ENCODE measurements at regions not wholly inside any gene's neighbourhood (a gene's known extent, or its start where the extent isn't known, plus 50 kb on each side); places are given as distances from the start of the nearest gene placed in this dataset.

DNA sequence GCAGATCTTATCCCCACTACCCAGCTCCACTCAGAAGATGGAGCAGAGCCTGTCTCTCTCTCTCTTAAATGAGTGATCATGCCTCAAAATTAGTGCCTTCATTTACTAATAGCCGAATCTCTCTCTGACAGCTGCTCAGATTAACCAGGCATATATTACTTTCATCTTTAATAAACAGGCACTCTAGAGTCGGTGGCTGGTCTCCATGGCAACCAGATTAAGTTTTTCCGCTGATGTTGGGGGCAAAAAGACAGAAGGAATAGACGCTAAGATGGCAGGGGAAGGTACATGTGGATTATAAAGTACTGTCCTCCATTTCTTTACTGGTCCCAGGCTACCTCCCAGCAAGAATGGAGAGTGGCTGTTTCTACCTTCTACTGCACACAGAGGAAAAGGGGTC, 121.6 kb downstream of the QRSL1 start:
- no peak overlapping the region for H3K4me3 ChIP-seq (replicated peaks; ENCODE audit: low read depth, low read length)
- DNase-seq (ENCODE audit: extremely low read depth, low read depth): no peak
- no peak for TF ChIP-seq CTCF (IDR thresholded peaks at IDR 0.05; ENCODE audit: low read depth, low read length, missing control alignments)

- no peak overlapping the region for H3K4me3 ChIP-seq (replicated peaks; ENCODE audit: low read depth, low read length)
- DNase-seq (ENCODE audit: extremely low read depth, low read depth): no peak
- no peak for TF ChIP-seq CTCF (IDR thresholded peaks at IDR 0.05; ENCODE audit: low read depth, low read length, missing control alignments)
Observed at GRCh38 chr6:106750142-106750918, 121.0 kb downstream of the QRSL1 start.

DNA sequence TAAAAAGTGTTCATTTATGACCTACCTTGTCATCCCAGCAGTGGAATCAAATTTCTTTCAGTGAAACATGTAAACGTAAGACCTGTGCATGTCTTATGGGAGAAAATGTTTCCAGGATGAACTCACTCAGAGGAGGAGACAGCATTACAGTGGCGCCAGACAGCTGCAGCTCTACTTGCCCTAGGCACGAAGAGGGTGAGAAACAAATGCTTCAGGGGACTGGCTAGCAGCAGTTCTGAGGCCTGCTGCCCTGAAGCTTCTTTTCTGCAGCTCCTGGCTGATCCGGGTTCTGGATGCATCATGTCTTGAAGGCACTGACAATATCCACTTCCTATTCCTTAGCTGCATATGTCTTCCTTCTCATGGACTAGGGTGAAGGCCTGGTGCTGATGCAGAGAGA, 120.2 kb downstream of the QRSL1 start:
- DNase-seq (ENCODE audit: extremely low read depth, low read depth): no peak
- no peak for TF ChIP-seq CTCF (IDR thresholded peaks at IDR 0.05; ENCODE audit: low read depth, low read length, missing control alignments)
- no peak overlapping the region for H3K4me3 ChIP-seq (replicated peaks; ENCODE audit: low read depth, low read length)

- no peak overlapping the region for H3K4me3 ChIP-seq (replicated peaks; ENCODE audit: low read depth, low read length)
- no peak for TF ChIP-seq CTCF (IDR thresholded peaks at IDR 0.05; ENCODE audit: low read depth, low read length, missing control alignments)
- DNase-seq (ENCODE audit: extremely low read depth, low read depth): no peak
Observed at GRCh38 chr6:106748547-106749207, 119.3 kb downstream of the QRSL1 start.

- no peak for DNase-seq (ENCODE audit: extremely low read depth, low read depth)
- TF ChIP-seq CTCF (IDR thresholded peaks at IDR 0.05; ENCODE audit: low read depth, low read length, missing control alignments): no peak
- no peak overlapping the region for H3K4me3 ChIP-seq (replicated peaks; ENCODE audit: low read depth, low read length)
Observed at GRCh38 chr6:106747139-106747538, 117.8 kb downstream of the QRSL1 start.

DNA sequence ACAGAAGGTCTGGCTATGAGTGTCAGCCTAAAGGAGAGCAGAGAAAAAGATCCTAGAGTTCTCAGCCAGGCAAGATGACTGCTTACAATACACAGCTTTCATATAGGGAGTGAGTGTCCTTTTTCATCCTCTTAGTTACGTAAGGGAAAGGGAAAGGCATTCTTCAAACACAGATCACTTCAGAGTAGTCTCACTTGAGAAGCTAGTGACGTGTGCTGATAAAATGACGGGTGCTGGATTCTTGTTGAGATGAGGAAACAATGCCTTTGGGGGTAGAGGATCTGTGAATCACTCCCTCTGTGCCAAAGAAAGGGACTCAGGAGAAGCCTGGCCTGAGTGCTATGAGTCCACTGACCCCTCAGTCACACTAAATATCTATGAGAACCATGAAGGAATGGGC, 117.3 kb downstream of the QRSL1 start:
- no peak for DNase-seq (ENCODE audit: extremely low read depth, low read depth)

More for the DNA sequence above, 117.3 kb downstream of the QRSL1 start:
- TF ChIP-seq CTCF (IDR thresholded peaks at IDR 0.05; ENCODE audit: low read depth, low read length, missing control alignments): no peak
- H3K4me3 ChIP-seq (replicated peaks; ENCODE audit: low read depth, low read length): no peak overlapping the region

Data from HFF-Myc (cell line).